Osteoblast (primary cell): ENCODE measurements at regions not wholly inside any gene's neighbourhood (a gene's known extent, or its start where the extent isn't known, plus 50 kb on each side); places are given as distances from the start of the nearest gene placed in this dataset.

Source experiments
- DNase-seq: peaks from one replicate; pipeline ENCODE4 v3.0.0; 2011; ENCODE audit warnings: low spot score, mixed read lengths; ENCODE audit not compliant: insufficient read length; ENCODE audit errors: missing footprints
- H2AFZ ChIP-seq: 2 replicates; pipeline ENCODE4 v1.6.0; 2011; ENCODE audit warnings: mild to moderate bottlenecking, low read length
- H3K27ac ChIP-seq: 2 replicates; pipeline ENCODE4 v1.5.1; 2011; ENCODE audit warnings: mild to moderate bottlenecking, low read depth, low read length, moderate library complexity
- H3K27me3 ChIP-seq: 2 replicates; pipeline ENCODE4 v1.6.0; 2012; ENCODE audit warnings: mild to moderate bottlenecking, control low read depth, inconsistent platforms, low read length, moderate library complexity; ENCODE audit not compliant: insufficient read depth
- H3K36me3 ChIP-seq: 2 replicates; pipeline ENCODE4 v1.5.1; 2011; ENCODE audit warnings: mild to moderate bottlenecking, low read length, control low read depth, moderate library complexity; ENCODE audit not compliant: insufficient read depth
- H3K4me1 ChIP-seq: 2 replicates; pipeline ENCODE4 v1.5.1; 2011; ENCODE audit warnings: mild to moderate bottlenecking, low read length, control low read depth, moderate library complexity; ENCODE audit not compliant: insufficient read depth
- H3K4me2 ChIP-seq: 2 replicates; pipeline ENCODE4 v1.6.0; 2011; ENCODE audit warnings: mild to moderate bottlenecking, low read length; ENCODE audit not compliant: insufficient read depth
- H3K4me3 ChIP-seq: fragments of 200-600 bp; sonication (generic); 3 replicates; pipeline ENCODE4 v1.5.1; 2012; ENCODE audit warnings: mild to moderate bottlenecking, low read length, inconsistent platforms; ENCODE audit not compliant: insufficient read depth
- H3K79me2 ChIP-seq: 2 replicates; pipeline ENCODE4 v1.6.0; 2012; ENCODE audit warnings: mild to moderate bottlenecking, low read length, control low read depth, inconsistent platforms; ENCODE audit not compliant: insufficient read depth
- H3K9me3 ChIP-seq: 2 replicates; pipeline ENCODE4 v1.5.1; 2011; ENCODE audit warnings: low read depth, low read length, control low read depth
- H4K20me1 ChIP-seq: 2 replicates; pipeline ENCODE4 v1.6.0; 2012; ENCODE audit warnings: mild to moderate bottlenecking, low read length, control low read depth; ENCODE audit not compliant: insufficient read depth
- TF ChIP-seq, protein P1 (sequence below): IDR thresholded peaks from 2 replicates; pipeline ENCODE4 v1.5.1; 2011; ENCODE audit warnings: mild to moderate bottlenecking, low read depth, low read length, moderate library complexity; ENCODE audit errors: extremely low read depth

DNA sequence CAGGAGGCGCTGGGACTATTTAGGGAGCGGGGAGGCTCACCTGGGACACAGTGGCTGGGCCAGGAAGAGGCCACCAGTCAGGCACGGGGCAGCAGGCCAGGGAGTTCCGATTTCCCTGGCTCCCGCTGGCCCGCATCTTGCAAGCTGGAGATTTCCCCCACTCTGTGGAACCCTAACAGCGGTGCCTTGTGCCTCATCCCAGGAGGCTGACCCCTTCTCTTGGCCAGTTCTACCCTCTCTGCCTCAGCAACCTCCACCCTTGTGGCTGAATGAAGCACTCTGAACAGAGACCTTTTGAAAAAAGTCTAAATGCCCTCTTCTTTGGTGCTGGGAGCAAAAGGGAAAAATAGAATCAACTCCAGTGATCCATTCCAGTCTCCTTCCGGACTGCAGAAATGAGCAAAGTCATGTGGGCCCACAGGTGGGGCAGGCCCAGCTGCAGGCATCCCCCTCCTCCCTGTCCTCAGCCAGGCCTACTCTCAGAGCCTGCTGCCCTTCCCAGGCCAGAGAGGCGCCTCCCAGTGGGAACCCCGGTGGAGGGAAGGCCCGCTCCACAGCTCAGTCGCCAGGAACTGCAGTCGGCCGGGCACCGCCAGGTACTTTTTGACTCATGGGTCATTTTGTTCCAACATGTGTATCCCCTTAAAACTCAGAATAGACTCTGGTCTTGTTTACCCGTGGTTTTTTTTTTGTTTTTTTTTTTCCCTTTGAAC is 155.5 kb downstream of the ZNF248 start:
- H3K9me3 ChIP-seq: no peaks in the 10 kb centered on the region
- H2AFZ ChIP-seq: no peak overlapping the region
- no peaks in the 10 kb centered on the region for H3K79me2 ChIP-seq
- H3K4me1 ChIP-seq: no peaks in the 10 kb centered on the region
- DNase-seq: no peak
- H4K20me1 ChIP-seq: no peaks in the 10 kb centered on the region
- H3K27ac ChIP-seq: no peak overlapping the region
- no peak overlapping the region for H3K4me2 ChIP-seq
- no peak overlapping the region for H3K4me3 ChIP-seq
- no peaks in the 10 kb centered on the region for H3K36me3 ChIP-seq
- TF ChIP-seq, protein P1, sequence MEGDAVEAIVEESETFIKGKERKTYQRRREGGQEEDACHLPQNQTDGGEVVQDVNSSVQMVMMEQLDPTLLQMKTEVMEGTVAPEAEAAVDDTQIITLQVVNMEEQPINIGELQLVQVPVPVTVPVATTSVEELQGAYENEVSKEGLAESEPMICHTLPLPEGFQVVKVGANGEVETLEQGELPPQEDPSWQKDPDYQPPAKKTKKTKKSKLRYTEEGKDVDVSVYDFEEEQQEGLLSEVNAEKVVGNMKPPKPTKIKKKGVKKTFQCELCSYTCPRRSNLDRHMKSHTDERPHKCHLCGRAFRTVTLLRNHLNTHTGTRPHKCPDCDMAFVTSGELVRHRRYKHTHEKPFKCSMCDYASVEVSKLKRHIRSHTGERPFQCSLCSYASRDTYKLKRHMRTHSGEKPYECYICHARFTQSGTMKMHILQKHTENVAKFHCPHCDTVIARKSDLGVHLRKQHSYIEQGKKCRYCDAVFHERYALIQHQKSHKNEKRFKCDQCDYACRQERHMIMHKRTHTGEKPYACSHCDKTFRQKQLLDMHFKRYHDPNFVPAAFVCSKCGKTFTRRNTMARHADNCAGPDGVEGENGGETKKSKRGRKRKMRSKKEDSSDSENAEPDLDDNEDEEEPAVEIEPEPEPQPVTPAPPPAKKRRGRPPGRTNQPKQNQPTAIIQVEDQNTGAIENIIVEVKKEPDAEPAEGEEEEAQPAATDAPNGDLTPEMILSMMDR: no peak
- H3K27me3 ChIP-seq: no peaks in the 10 kb centered on the region

DNA sequence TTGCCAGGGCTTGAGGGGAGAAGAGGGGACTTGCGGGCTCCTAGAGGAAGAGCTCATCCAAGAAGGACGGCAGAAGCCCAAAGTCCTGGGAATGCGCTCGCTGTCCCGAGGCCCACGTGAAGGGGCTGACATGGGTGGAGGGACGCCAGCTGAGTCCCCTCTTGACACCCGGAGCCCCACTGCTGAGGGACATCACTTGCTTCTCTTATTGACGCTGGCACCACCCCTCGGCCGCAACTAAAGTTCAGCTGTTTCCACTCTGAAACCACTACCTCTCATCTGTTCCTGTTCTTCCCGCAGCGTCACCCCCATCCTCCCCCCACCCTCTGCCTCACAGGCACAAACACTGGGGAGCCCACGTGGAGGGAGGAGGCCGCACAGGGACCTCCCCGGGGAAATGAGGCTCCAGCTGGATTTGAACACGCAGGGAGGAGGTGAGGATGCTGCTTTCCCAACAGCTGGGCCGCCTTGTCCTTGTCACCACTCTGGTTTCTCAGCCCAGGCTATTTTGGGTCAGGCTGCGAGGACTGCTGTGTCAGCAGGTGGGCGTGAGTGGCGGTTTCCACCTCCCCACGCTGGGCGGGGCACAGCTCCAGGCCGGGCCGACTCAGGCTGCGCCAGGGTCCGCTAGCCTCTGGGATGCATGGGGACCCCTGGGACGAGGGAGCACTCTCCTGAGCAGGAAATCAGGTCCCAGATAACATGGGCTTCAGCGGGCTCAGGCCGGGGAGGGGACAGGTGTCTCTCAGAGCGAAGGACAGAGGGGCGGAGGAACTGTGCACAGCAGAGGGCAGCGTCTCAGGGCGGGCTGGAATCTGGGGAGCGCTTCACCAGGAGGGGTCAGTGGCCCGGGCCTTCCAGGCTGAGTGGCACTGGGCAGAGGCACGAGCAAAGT is 156.3 kb downstream of the ZNF248 start:
- DNase-seq: no peak
- Histone ChIP-seq H4K20me1 (no peaks in the 10 kb centered on the region), H3K36me3 (no peaks in the 10 kb centered on the region), H3K79me2 (no peaks in the 10 kb centered on the region), H2AFZ (no peak overlapping the region), H3K27ac (no peak overlapping the region), H3K4me3 (no peak overlapping the region), H3K27me3 (no peaks in the 10 kb centered on the region), H3K4me2 (no peak overlapping the region), H3K4me1 (no peaks in the 10 kb centered on the region), H3K9me3 (no peaks in the 10 kb centered on the region)
- TF ChIP-seq, protein P1: no peak

DNA sequence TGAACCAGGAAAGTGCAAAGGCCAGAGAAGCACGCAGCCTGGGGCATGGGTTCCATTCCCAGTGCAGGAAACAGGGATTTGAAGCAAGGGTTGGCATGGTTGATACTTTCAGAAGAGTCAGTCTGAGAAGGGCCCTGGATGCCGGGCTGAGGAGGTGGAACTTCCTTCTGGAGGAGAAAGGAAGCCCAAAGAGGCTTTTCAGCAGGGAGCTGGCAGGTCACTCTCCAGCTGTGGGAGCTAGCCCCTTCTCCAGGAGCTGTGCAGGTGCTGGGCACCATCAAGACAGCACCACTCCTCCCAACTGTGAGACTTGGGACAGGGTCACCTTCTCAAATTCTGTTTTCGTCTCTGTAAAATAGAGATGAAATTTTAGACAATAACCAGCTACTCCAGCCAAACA is 169.8 kb downstream of the ZNF248 start:
- H3K79me2 ChIP-seq: no peaks in the 10 kb centered on the region
- H2AFZ ChIP-seq: no peak overlapping the region
- TF ChIP-seq, protein P1: no peak
- H3K4me3 ChIP-seq: no peak overlapping the region
- no peaks in the 10 kb centered on the region for H3K36me3 ChIP-seq
- no peaks in the 10 kb centered on the region for H3K27me3 ChIP-seq
- no peak overlapping the region for H3K27ac ChIP-seq
- no peaks in the 10 kb centered on the region for H3K9me3 ChIP-seq
- DNase-seq: no peak
- no peaks in the 10 kb centered on the region for H3K4me1 ChIP-seq
- H4K20me1 ChIP-seq: no peaks in the 10 kb centered on the region
- H3K4me2 ChIP-seq: no peak overlapping the region
